ENCODE measurements at regions not wholly inside any gene's neighbourhood (a gene's known extent, or its start where the extent isn't known, plus 50 kb on each side); places are given as distances from the start of the nearest gene placed in this dataset.

- H4K91ac ChIP-seq (ENCODE audit: low read length) = no peak overlapping the region
- peaks cover 7% of the 10 kb centered on the region for H3K9me3 ChIP-seq (ENCODE audit: control insufficient read depth, low read length)
- no peak overlapping the region for H3K23ac ChIP-seq (ENCODE audit: low read length in 2 of 2)
- no peaks in the 10 kb centered on the region for H3K27me3 ChIP-seq (ENCODE audit: control insufficient read depth in 1 of 2, insufficient read depth in 1 of 2, low read length in 2 of 2)
- H3K36me3 ChIP-seq (ENCODE audit: control insufficient read depth in 1 of 2, insufficient read depth in 2 of 2, low read depth in 1 of 2, low read length in 2 of 2) = no peaks in the 10 kb centered on the region
- no peak overlapping the region for H2AFZ ChIP-seq (ENCODE audit: low read depth, low read length)
- no peak overlapping the region for H3K4me2 ChIP-seq (ENCODE audit: low read length, poor library complexity, severe bottlenecking)
- H2BK12ac ChIP-seq (ENCODE audit: low read length in 2 of 2) = no peak overlapping the region
- no peak overlapping the region for H2BK120ac ChIP-seq (ENCODE audit: low read depth, low read length)
- H3K9ac ChIP-seq (ENCODE audit: low read length) = no peak overlapping the region
- no peak for DNase-seq
- no peak overlapping the region for H3K4me3 ChIP-seq (ENCODE audit: insufficient read depth in 1 of 2, low read depth in 1 of 2, low read length in 2 of 2)
- H3K18ac ChIP-seq (ENCODE audit: low read depth in 1 of 2, low read length in 2 of 2) = no peak overlapping the region
- H3K4me1 ChIP-seq (ENCODE audit: control insufficient read depth, insufficient read depth, low read depth, low read length) = no peaks in the 10 kb centered on the region
- H3K79me1 ChIP-seq (replicated peaks; ENCODE audit: low read length, poor library complexity, severe bottlenecking) = no peaks in the 10 kb centered on the region
- no peak overlapping the region for H3K14ac ChIP-seq (ENCODE audit: low read length in 2 of 2)
- no peak overlapping the region for H4K8ac ChIP-seq (ENCODE audit: low read length)
- no peak overlapping the region for H2AK5ac ChIP-seq (ENCODE audit: low read length, severe bottlenecking)
- no peak overlapping the region for H3K27ac ChIP-seq (ENCODE audit: low read length, poor library complexity, severe bottlenecking)
- H2BK5ac ChIP-seq (ENCODE audit: low read depth, low read length, poor library complexity, severe bottlenecking) = no peak overlapping the region
- 81% methylated on average over 3 of the region's 4 CpGs for WGBS
- no peak overlapping the region for H2BK15ac ChIP-seq (ENCODE audit: low read depth, poor library complexity, severe bottlenecking)
- no peak overlapping the region for H3K4ac ChIP-seq (ENCODE audit: low read depth in 1 of 2, low read length in 2 of 2)
Measured at GRCh38 chr11:81365496-81365895, 1368.2 kb downstream of the FAM181B start.

GRCh38 chr11:81359476-81359875 lies 1374.2 kb downstream of the FAM181B start:
- Histone ChIP-seq H2BK5ac (ENCODE audit: low read depth, low read length, poor library complexity, severe bottlenecking) (no peak overlapping the region), H3K4me2 (ENCODE audit: low read length, poor library complexity, severe bottlenecking) (no peak overlapping the region), H3K23ac (ENCODE audit: low read length in 2 of 2) (no peak overlapping the region), H3K18ac (ENCODE audit: low read depth in 1 of 2, low read length in 2 of 2) (no peak overlapping the region), H2AK5ac (ENCODE audit: low read length, severe bottlenecking) (no peak overlapping the region), H2BK15ac (ENCODE audit: low read depth, poor library complexity, severe bottlenecking) (no peak overlapping the region), H3K4me3 (ENCODE audit: insufficient read depth in 1 of 2, low read depth in 1 of 2, low read length in 2 of 2) (no peak overlapping the region), H3K14ac (ENCODE audit: low read length in 2 of 2) (no peak overlapping the region), H2AFZ (ENCODE audit: low read depth, low read length) (no peak overlapping the region), H3K36me3 (ENCODE audit: control insufficient read depth in 1 of 2, insufficient read depth in 2 of 2, low read depth in 1 of 2, low read length in 2 of 2) (no peaks in the 10 kb centered on the region), H3K27me3 (ENCODE audit: control insufficient read depth in 1 of 2, insufficient read depth in 1 of 2, low read length in 2 of 2) (no peaks in the 10 kb centered on the region), H3K27ac (ENCODE audit: low read length, poor library complexity, severe bottlenecking) (no peak overlapping the region), H2BK120ac (ENCODE audit: low read depth, low read length) (no peak overlapping the region), H3K4ac (ENCODE audit: low read depth in 1 of 2, low read length in 2 of 2) (no peak overlapping the region), H4K8ac (ENCODE audit: low read length) (no peak overlapping the region), H3K79me1 (replicated peaks; ENCODE audit: low read length, poor library complexity, severe bottlenecking) (no peaks in the 10 kb centered on the region), H3K9ac (ENCODE audit: low read length) (no peak overlapping the region), H4K91ac (ENCODE audit: low read length) (no peak overlapping the region), H3K4me1 (ENCODE audit: control insufficient read depth, insufficient read depth, low read depth, low read length) (no peaks in the 10 kb centered on the region), H3K9me3 (ENCODE audit: control insufficient read depth, low read length) (no peaks in the 10 kb centered on the region), H2BK12ac (ENCODE audit: low read length in 2 of 2) (no peak overlapping the region)
- no peak for DNase-seq
- 64% methylated on average over 5 of the region's 6 CpGs for WGBS

- Histone ChIP-seq H3K23ac (ENCODE audit: low read length in 2 of 2) (no peak overlapping the region), H3K27ac (ENCODE audit: low read length, poor library complexity, severe bottlenecking) (no peak overlapping the region), H3K79me1 (replicated peaks; ENCODE audit: low read length, poor library complexity, severe bottlenecking) (no peaks in the 10 kb centered on the region), H2BK120ac (ENCODE audit: low read depth, low read length) (no peak overlapping the region), H2AK5ac (ENCODE audit: low read length, severe bottlenecking) (no peak overlapping the region), H3K27me3 (ENCODE audit: control insufficient read depth in 1 of 2, insufficient read depth in 1 of 2, low read length in 2 of 2) (no peaks in the 10 kb centered on the region), H3K18ac (ENCODE audit: low read depth in 1 of 2, low read length in 2 of 2) (no peak overlapping the region), H2BK15ac (ENCODE audit: low read depth, poor library complexity, severe bottlenecking) (no peak overlapping the region), H3K4ac (ENCODE audit: low read depth in 1 of 2, low read length in 2 of 2) (no peak overlapping the region), H3K9ac (ENCODE audit: low read length) (no peak overlapping the region), H4K91ac (ENCODE audit: low read length) (no peak overlapping the region), H4K8ac (ENCODE audit: low read length) (no peak overlapping the region), H3K9me3 (ENCODE audit: control insufficient read depth, low read length) (no peaks in the 10 kb centered on the region), H2AFZ (ENCODE audit: low read depth, low read length) (no peak overlapping the region), H3K14ac (ENCODE audit: low read length in 2 of 2) (no peak overlapping the region), H2BK5ac (ENCODE audit: low read depth, low read length, poor library complexity, severe bottlenecking) (no peak overlapping the region), H3K36me3 (ENCODE audit: control insufficient read depth in 1 of 2, insufficient read depth in 2 of 2, low read depth in 1 of 2, low read length in 2 of 2) (no peaks in the 10 kb centered on the region), H2BK12ac (ENCODE audit: low read length in 2 of 2) (no peak overlapping the region), H3K4me1 (ENCODE audit: control insufficient read depth, insufficient read depth, low read depth, low read length) (no peaks in the 10 kb centered on the region), H3K4me2 (ENCODE audit: low read length, poor library complexity, severe bottlenecking) (no peak overlapping the region), H3K4me3 (ENCODE audit: insufficient read depth in 1 of 2, low read depth in 1 of 2, low read length in 2 of 2) (no peak overlapping the region)
- DNase-seq = no peak
- 91% methylated on average over 6 of the region's 6 CpGs for WGBS
Measured at GRCh38 chr11:81345609-81346008, 1388.1 kb downstream of the FAM181B start.

- Histone ChIP-seq H2BK15ac (ENCODE audit: low read depth, poor library complexity, severe bottlenecking) (no peak overlapping the region), H4K91ac (ENCODE audit: low read length) (no peak overlapping the region), H4K8ac (ENCODE audit: low read length) (no peak overlapping the region), H2BK5ac (ENCODE audit: low read depth, low read length, poor library complexity, severe bottlenecking) (no peak overlapping the region), H2AFZ (ENCODE audit: low read depth, low read length) (no peak overlapping the region), H3K4ac (ENCODE audit: low read depth in 1 of 2, low read length in 2 of 2) (no peak overlapping the region), H3K27me3 (ENCODE audit: control insufficient read depth in 1 of 2, insufficient read depth in 1 of 2, low read length in 2 of 2) (no peaks in the 10 kb centered on the region), H3K4me2 (ENCODE audit: low read length, poor library complexity, severe bottlenecking) (no peak overlapping the region), H3K36me3 (ENCODE audit: control insufficient read depth in 1 of 2, insufficient read depth in 2 of 2, low read depth in 1 of 2, low read length in 2 of 2) (no peaks in the 10 kb centered on the region), H3K27ac (ENCODE audit: low read length, poor library complexity, severe bottlenecking) (no peak overlapping the region), H3K14ac (ENCODE audit: low read length in 2 of 2) (no peak overlapping the region), H3K18ac (ENCODE audit: low read depth in 1 of 2, low read length in 2 of 2) (no peak overlapping the region), H2BK120ac (ENCODE audit: low read depth, low read length) (no peak overlapping the region), H3K4me3 (ENCODE audit: insufficient read depth in 1 of 2, low read depth in 1 of 2, low read length in 2 of 2) (no peak overlapping the region), H3K9ac (ENCODE audit: low read length) (no peak overlapping the region), H2BK12ac (ENCODE audit: low read length in 2 of 2) (no peak overlapping the region), H2AK5ac (ENCODE audit: low read length, severe bottlenecking) (no peak overlapping the region), H3K23ac (ENCODE audit: low read length in 2 of 2) (no peak overlapping the region), H3K79me1 (replicated peaks; ENCODE audit: low read length, poor library complexity, severe bottlenecking) (no peaks in the 10 kb centered on the region), H3K9me3 (ENCODE audit: control insufficient read depth, low read length) (no peaks in the 10 kb centered on the region), H3K4me1 (ENCODE audit: control insufficient read depth, insufficient read depth, low read depth, low read length) (no peaks in the 10 kb centered on the region)
- no peak for DNase-seq
Measured at GRCh38 chr11:81342966-81343365, 1390.7 kb downstream of the FAM181B start.
